ENCODE measurements at regions not wholly inside any gene's neighbourhood (a gene's known extent, or its start where the extent isn't known, plus 50 kb on each side); places are given as distances from the start of the nearest gene placed in this dataset.

DNA sequence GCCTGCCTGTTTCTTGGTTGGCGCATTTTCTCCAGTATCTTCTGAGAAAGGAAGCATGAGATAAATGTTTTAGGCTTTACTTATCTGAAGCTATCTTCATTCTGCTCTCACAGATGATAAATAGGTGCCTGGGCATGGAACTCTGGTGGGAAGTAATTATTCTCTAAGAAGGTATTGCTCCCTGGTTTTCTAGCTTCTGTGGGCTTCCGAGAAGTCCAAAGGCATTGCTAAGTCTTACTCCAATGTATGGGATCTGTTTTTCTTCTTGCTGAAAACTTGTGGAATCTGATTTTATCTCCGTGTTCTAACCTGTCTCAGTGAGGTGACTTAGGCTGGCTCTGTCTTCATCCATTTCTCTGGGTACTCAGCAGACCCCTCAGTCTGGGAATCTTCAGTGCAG is 224.4 kb upstream of the HS6ST1 start:
- Mint-ChIP-seq H3K9me3 (ENCODE audit: unreplicated experiment) (no peaks in the 10 kb centered on the region), H3K36me3 (ENCODE audit: unreplicated experiment) (no peaks in the 10 kb centered on the region), H3K27ac (ENCODE audit: unreplicated experiment) (no peak overlapping the region), H3K4me1 (ENCODE audit: low read depth, unreplicated experiment) (peaks cover 3% of the 10 kb centered on the region), H3K27me3 (ENCODE audit: unreplicated experiment) (peaks cover 2% of the 10 kb centered on the region), H3K4me3 (ENCODE audit: unreplicated experiment) (no peak overlapping the region)
- DNase-seq, result no peak
- TF ChIP-seq, protein P1, sequence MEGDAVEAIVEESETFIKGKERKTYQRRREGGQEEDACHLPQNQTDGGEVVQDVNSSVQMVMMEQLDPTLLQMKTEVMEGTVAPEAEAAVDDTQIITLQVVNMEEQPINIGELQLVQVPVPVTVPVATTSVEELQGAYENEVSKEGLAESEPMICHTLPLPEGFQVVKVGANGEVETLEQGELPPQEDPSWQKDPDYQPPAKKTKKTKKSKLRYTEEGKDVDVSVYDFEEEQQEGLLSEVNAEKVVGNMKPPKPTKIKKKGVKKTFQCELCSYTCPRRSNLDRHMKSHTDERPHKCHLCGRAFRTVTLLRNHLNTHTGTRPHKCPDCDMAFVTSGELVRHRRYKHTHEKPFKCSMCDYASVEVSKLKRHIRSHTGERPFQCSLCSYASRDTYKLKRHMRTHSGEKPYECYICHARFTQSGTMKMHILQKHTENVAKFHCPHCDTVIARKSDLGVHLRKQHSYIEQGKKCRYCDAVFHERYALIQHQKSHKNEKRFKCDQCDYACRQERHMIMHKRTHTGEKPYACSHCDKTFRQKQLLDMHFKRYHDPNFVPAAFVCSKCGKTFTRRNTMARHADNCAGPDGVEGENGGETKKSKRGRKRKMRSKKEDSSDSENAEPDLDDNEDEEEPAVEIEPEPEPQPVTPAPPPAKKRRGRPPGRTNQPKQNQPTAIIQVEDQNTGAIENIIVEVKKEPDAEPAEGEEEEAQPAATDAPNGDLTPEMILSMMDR (IDR thresholded peaks at IDR 0.05; ENCODE audit: partially characterized antibody, unreplicated experiment), result no peak

DNA sequence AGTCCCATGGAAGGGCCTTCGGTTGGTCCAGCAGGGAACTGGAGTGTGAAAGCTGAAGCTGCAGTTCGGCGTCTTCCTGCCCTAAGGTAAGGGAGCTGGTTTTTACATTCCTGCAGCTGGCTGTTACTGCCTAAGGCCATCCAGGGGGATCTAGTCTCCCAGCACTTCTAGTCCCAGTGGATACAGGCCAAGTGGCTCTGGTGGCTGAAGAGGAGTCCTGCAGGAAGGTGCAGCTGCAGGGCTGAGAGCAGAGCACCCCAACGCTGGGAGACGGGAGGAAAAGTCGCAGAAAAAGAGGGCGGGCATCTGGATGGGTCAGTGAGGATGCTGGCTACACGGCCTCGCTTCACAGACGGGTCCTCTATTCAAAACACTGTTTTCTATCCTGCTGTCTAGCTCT is 225.0 kb upstream of the HS6ST1 start:
- Mint-ChIP-seq H3K4me3 (ENCODE audit: unreplicated experiment) (no peak overlapping the region), H3K27me3 (ENCODE audit: unreplicated experiment) (peaks cover 2% of the 10 kb centered on the region), H3K9me3 (ENCODE audit: unreplicated experiment) (no peaks in the 10 kb centered on the region), H3K27ac (ENCODE audit: unreplicated experiment) (no peak overlapping the region), H3K36me3 (ENCODE audit: unreplicated experiment) (no peaks in the 10 kb centered on the region), H3K4me1 (ENCODE audit: low read depth, unreplicated experiment) (peaks cover 3% of the 10 kb centered on the region)
- TF ChIP-seq, protein P1 (IDR thresholded peaks at IDR 0.05; ENCODE audit: partially characterized antibody, unreplicated experiment), result no peak
- no peak for DNase-seq

DNA sequence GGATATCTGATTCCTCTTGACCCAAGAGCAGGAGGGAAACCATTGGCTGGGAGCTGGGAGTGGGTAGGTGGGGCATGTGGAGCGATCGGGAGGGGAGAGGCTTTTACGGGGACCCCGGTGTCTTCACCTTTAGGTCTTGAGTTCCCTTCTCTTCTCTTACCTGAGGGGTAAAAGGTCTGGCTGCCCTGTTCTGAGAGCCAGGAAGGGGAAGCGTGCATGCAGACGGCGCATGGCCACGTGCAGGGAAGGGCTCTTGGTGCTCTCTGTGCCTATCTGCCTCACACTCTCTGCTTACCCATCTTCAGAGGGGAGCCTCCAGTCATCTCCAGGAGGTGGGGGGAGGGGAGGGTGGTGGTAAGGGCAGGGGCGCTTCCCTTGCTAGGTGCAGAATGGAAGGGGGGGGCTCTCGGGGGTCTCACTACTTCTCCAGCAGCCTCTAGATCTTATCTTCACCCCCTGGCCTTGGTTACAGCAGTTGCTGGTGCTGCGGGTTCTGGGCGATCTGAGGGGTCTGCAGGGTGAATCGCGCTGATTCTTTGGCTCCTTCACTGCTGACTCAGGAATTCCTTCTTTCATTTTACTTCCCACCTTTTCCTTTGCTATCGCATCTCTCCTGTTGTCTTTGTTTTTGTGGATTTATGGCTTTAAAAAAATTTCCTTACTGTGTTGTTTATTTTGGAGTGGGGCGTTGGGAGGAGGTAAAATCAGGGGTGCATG is 225.8 kb upstream of the HS6ST1 start:
- no peak for DNase-seq
- Mint-ChIP-seq H3K4me1 (ENCODE audit: low read depth, unreplicated experiment) (peaks cover 3% of the 10 kb centered on the region), H3K4me3 (ENCODE audit: unreplicated experiment) (no peak overlapping the region), H3K27me3 (ENCODE audit: unreplicated experiment) (peaks cover 2% of the 10 kb centered on the region), H3K36me3 (ENCODE audit: unreplicated experiment) (no peaks in the 10 kb centered on the region), H3K27ac (ENCODE audit: unreplicated experiment) (no peak overlapping the region), H3K9me3 (ENCODE audit: unreplicated experiment) (no peaks in the 10 kb centered on the region)
- TF ChIP-seq, protein P1 (IDR thresholded peaks at IDR 0.05; ENCODE audit: partially characterized antibody, unreplicated experiment), result no peak

DNA sequence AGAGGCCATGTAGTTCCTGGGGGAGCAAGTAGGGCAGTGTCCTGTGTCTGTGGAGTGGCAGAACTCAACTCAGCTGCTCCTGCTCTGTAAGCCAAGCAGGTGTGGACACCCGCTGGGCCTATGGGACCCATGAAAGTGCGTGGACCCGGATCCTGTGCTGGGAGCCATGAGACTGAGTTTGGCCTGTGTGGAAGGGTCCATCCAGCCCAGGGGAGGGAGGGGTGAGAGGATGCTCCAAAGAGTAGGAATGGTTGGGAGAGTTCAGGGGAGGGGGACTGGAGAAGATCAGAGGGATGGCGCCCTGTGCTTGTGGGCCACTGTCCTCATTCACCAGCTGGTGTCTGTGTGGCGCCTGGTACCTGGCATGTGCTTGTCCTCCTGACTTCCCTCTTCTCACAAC is 226.4 kb upstream of the HS6ST1 start:
- H3K27ac Mint-ChIP-seq (ENCODE audit: unreplicated experiment), result no peak overlapping the region
- DNase-seq, result no peak
- no peaks in the 10 kb centered on the region for H3K9me3 Mint-ChIP-seq (ENCODE audit: unreplicated experiment)
- H3K36me3 Mint-ChIP-seq (ENCODE audit: unreplicated experiment), result no peaks in the 10 kb centered on the region
- H3K27me3 Mint-ChIP-seq (ENCODE audit: unreplicated experiment), result peaks cover 2% of the 10 kb centered on the region
- H3K4me1 Mint-ChIP-seq (ENCODE audit: low read depth, unreplicated experiment), result peaks cover 6% of the 10 kb centered on the region
- TF ChIP-seq, protein P1 (IDR thresholded peaks at IDR 0.05; ENCODE audit: partially characterized antibody, unreplicated experiment), result no peak
- H3K4me3 Mint-ChIP-seq (ENCODE audit: unreplicated experiment), result no peak overlapping the region

DNA sequence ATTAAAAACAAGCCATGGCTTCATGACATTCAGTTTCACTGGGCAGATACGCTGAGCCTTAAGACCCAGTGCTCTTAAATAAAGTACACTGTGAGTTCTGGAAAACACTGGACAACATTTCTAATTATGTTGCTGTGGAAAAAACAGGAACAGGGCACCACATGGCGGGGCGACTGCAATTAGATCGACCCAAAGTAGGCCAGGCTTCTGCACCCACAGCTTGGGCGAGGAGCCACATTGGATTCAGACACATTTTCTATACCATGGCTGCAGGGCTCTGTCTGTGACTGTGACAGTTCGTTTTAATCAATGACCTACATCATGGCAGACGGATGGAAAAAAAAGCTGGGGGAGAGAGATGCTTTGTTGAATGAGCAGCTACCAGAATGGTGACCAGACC is 227.2 kb upstream of the HS6ST1 start:
- no peaks in the 10 kb centered on the region for H3K36me3 Mint-ChIP-seq (ENCODE audit: unreplicated experiment)
- H3K9me3 Mint-ChIP-seq (ENCODE audit: unreplicated experiment), result no peaks in the 10 kb centered on the region
- peaks cover 9% of the 10 kb centered on the region for H3K4me1 Mint-ChIP-seq (ENCODE audit: low read depth, unreplicated experiment)
- H3K27ac Mint-ChIP-seq (ENCODE audit: unreplicated experiment), result no peak overlapping the region
- DNase-seq, result no peak
- H3K4me3 Mint-ChIP-seq (ENCODE audit: unreplicated experiment), result no peak overlapping the region
- H3K27me3 Mint-ChIP-seq (ENCODE audit: unreplicated experiment), result peaks cover 4% of the 10 kb centered on the region
- TF ChIP-seq, protein P1 (IDR thresholded peaks at IDR 0.05; ENCODE audit: partially characterized antibody, unreplicated experiment), result no peak

Measured in glutamatergic neuron (in vitro differentiated cells).